PC-9 (cell line): ENCODE measurements at regions not wholly inside any gene's neighbourhood (a gene's known extent, or its start where the extent isn't known, plus 50 kb on each side); places are given as distances from the start of the nearest gene placed in this dataset.

Source experiments
- EZH2 ChIP-seq: fragments of 200-600 bp; sonication (generic); IDR thresholded peaks from 2 replicates; pipeline ENCODE4 v1.8.0; 2017; ENCODE audit warnings: antibody characterized with exemption, low read depth
- TF ChIP-seq, protein P1 (sequence below): fragments of 200-600 bp; sonication (generic); conservative IDR thresholded peaks from 2 replicates; pipeline ENCODE4 v1.6.1; 2017; ENCODE audit warnings: mixed run types, antibody characterized with exemption, mild to moderate bottlenecking, moderate library complexity

DNA sequence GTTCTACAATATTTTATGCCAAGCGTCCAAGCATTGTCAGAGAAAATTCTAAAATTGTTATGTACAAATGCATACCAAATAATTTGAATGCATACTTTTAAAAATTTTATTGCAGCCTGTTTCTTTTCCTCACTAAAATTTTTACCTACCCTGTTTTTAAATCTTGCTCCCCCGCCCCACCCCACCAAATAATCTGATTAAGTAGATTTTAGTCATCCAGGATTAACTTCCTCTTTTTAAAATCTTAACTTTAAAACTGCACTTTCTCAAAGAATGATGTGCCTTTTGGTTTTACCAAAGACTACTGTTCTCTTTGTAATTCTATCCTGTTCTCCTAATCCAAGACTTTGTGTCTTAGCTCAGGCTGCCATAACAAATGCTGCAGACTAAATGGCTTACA, 269.4 kb upstream of the FN1 start:
- TF ChIP-seq, protein P1, sequence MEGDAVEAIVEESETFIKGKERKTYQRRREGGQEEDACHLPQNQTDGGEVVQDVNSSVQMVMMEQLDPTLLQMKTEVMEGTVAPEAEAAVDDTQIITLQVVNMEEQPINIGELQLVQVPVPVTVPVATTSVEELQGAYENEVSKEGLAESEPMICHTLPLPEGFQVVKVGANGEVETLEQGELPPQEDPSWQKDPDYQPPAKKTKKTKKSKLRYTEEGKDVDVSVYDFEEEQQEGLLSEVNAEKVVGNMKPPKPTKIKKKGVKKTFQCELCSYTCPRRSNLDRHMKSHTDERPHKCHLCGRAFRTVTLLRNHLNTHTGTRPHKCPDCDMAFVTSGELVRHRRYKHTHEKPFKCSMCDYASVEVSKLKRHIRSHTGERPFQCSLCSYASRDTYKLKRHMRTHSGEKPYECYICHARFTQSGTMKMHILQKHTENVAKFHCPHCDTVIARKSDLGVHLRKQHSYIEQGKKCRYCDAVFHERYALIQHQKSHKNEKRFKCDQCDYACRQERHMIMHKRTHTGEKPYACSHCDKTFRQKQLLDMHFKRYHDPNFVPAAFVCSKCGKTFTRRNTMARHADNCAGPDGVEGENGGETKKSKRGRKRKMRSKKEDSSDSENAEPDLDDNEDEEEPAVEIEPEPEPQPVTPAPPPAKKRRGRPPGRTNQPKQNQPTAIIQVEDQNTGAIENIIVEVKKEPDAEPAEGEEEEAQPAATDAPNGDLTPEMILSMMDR, result no peak
- no peak for TF ChIP-seq EZH2
